GM12874 (cell line): ENCODE measurements at regions not wholly inside any gene's neighbourhood (a gene's known extent, or its start where the extent isn't known, plus 50 kb on each side); places are given as distances from the start of the nearest gene placed in this dataset.

Experiments
- CTCF ChIP-seq: IDR thresholded peaks from 2 replicates; pipeline ENCODE4 v1.5.1; 2011; ENCODE audit warnings: low read depth, mild to moderate bottlenecking, control low read depth, low read length, moderate library complexity; ENCODE audit not compliant: insufficient read depth

- no peak for TF ChIP-seq CTCF
Observed at GRCh38 chr6:49284180-49284579, 178.9 kb downstream of the MMUT start.

GRCh38 chr6:49269190-49269589 lies 193.9 kb downstream of the MMUT start:
- TF ChIP-seq CTCF = no peak

GRCh38 chr6:49264909-49265308 lies 198.1 kb downstream of the MMUT start:
- no peak for TF ChIP-seq CTCF

- TF ChIP-seq CTCF = no peak
Observed at GRCh38 chr6:49264496-49264895, 198.6 kb downstream of the MMUT start.

- TF ChIP-seq CTCF = no peak
Observed at GRCh38 chr6:49257549-49257948, 205.5 kb downstream of the MMUT start.

GRCh38 chr6:49255335-49255734 lies 207.7 kb downstream of the MMUT start:
- no peak for TF ChIP-seq CTCF

- TF ChIP-seq CTCF = no peak
Observed at GRCh38 chr6:49252901-49253300, 210.2 kb downstream of the MMUT start.

GRCh38 chr6:49233483-49233882 lies 229.6 kb downstream of the MMUT start:
- no peak for TF ChIP-seq CTCF
